A673 (cell line): ENCODE measurements at regions not wholly inside any gene's neighbourhood (a gene's known extent, or its start where the extent isn't known, plus 50 kb on each side); places are given as distances from the start of the nearest gene placed in this dataset.

Experiments used
- BruUV-seq: library from RNA; stranded (reverse); fragments of 400-500 nt; replicated peaks from 2 replicates; lab custom pipeline; 2021; lab: Mats Ljungman, UMichigan
- CTCF ChIA-PET: fragments of 300-600 bp; sonication (Branson Sonifier 250); formaldehyde crosslinking; loops from one replicate; lab custom pipeline; 2022; ENCODE audit warnings: antibody characterized with exemption; lab: Charles Lee
- POLR2A ChIA-PET: fragments of 300-600 bp; sonication (Branson Sonifier 250); formaldehyde crosslinking; loops from one replicate; lab custom pipeline; 2022; ENCODE audit warnings: antibody characterized with exemption; ENCODE audit not compliant: low non-redundant PET; lab: Charles Lee
- DNase-seq: peaks from one replicate; pipeline ENCODE4 v3.0.0-alpha.2; 2015; ENCODE audit warnings: low spot score
- H3K27ac ChIP-seq: fragments of 200-600 bp; sonication (generic); 2 replicates; pipeline ENCODE4 v1.5.1; 2016; ENCODE audit warnings: mixed run types, low read depth, mild to moderate bottlenecking, mixed read lengths, antibody characterized with exemption, low read length; ENCODE audit not compliant: poor library complexity, severe bottlenecking
- H3K27me3 ChIP-seq: fragments of 200-600 bp; sonication (generic); replicated peaks from 2 replicates; pipeline ENCODE4 v1.6.1; 2017; ENCODE audit warnings: mixed run types, low read depth, mild to moderate bottlenecking, mixed read lengths, antibody characterized with exemption, low read length; ENCODE audit not compliant: insufficient read depth, poor library complexity
- H3K36me3 ChIP-seq: fragments of 200-600 bp; sonication (generic); 2 replicates; pipeline ENCODE4 v1.6.1; 2016; ENCODE audit warnings: mixed run types, mild to moderate bottlenecking, mixed read lengths, antibody characterized with exemption, low read length; ENCODE audit not compliant: insufficient read depth, poor library complexity, severe bottlenecking
- H3K4me1 ChIP-seq: fragments of 200-600 bp; sonication (generic); 2 replicates; pipeline ENCODE4 v1.6.1; 2017; ENCODE audit warnings: mixed run types, mild to moderate bottlenecking, mixed read lengths, antibody characterized with exemption, low read length; ENCODE audit not compliant: insufficient read depth, poor library complexity, severe bottlenecking
- H3K4me3 ChIP-seq: fragments of 200-600 bp; sonication (generic); 2 replicates; pipeline ENCODE4 v1.5.1; 2016; ENCODE audit warnings: low read depth, mixed run types, mild to moderate bottlenecking, mixed read lengths, low read length; ENCODE audit not compliant: poor library complexity, severe bottlenecking
- H3K9me3 ChIP-seq: fragments of 200-600 bp; sonication (generic); 2 replicates; pipeline ENCODE4 v1.6.1; 2016; ENCODE audit warnings: mixed run types, low read depth, mild to moderate bottlenecking, mixed read lengths, antibody characterized with exemption, low read length; ENCODE audit not compliant: poor library complexity, severe bottlenecking
- EZH2 ChIP-seq: fragments of 200-600 bp; sonication (generic); IDR thresholded peaks from 2 replicates; pipeline ENCODE4 v1.6.1; 2017; ENCODE audit warnings: borderline replicate concordance, low read depth, mild to moderate bottlenecking, mixed read lengths, antibody characterized with exemption, low read length; ENCODE audit not compliant: poor library complexity, severe bottlenecking
- intact Hi-C: fragments of 100-400 bp; cut with micrococcal nuclease; formaldehyde crosslinking; loops from one replicate; pipeline ENCODE4 v1.10.0; 2022; ENCODE audit not compliant: unreplicated experiment
- TF ChIP-seq, protein P1 (sequence below): fragments of 300-800, 200-600 bp; sonication (generic); conservative IDR thresholded peaks from 2 replicates; pipeline ENCODE4 v1.5.1; 2017; ENCODE audit warnings: low read depth, mild to moderate bottlenecking, antibody characterized with exemption, low read length, moderate library complexity, mixed read lengths

DNA sequence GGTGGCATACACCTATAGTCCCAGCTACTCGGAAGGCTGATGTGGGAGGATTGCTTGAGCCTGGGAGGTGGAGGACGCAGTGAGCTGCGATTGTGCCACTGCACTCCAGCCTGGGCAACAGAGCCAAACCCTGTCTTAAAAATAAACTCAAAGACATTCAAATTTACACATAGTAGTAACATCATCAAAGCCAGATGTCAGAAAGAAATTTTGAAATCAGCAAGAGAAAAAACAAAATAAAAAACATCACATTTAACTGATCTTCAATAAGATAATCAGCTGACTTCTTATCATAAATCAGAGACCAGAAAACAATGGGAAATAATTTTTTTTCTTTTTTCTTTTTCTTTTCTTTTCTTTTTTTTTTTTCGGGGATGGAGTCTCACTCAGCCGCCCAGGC lies 78.9 kb upstream of the ZCCHC13 start:
- H3K36me3 ChIP-seq, result peaks cover 15% of the 10 kb centered on the region
- peaks cover 17% of the 10 kb centered on the region for H3K9me3 ChIP-seq
- CTCF ChIA-PET, result no interaction called here
- BruUV-seq, result no TSS peak
- no peaks in the 10 kb centered on the region for H3K27me3 ChIP-seq
- POLR2A ChIA-PET, result no interaction called here
- H3K4me1 ChIP-seq, result no peaks in the 10 kb centered on the region
- TF ChIP-seq EZH2, result no peak
- TF ChIP-seq, protein P1, sequence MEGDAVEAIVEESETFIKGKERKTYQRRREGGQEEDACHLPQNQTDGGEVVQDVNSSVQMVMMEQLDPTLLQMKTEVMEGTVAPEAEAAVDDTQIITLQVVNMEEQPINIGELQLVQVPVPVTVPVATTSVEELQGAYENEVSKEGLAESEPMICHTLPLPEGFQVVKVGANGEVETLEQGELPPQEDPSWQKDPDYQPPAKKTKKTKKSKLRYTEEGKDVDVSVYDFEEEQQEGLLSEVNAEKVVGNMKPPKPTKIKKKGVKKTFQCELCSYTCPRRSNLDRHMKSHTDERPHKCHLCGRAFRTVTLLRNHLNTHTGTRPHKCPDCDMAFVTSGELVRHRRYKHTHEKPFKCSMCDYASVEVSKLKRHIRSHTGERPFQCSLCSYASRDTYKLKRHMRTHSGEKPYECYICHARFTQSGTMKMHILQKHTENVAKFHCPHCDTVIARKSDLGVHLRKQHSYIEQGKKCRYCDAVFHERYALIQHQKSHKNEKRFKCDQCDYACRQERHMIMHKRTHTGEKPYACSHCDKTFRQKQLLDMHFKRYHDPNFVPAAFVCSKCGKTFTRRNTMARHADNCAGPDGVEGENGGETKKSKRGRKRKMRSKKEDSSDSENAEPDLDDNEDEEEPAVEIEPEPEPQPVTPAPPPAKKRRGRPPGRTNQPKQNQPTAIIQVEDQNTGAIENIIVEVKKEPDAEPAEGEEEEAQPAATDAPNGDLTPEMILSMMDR, result no peak
- no peak overlapping the region for H3K4me3 ChIP-seq
- intact Hi-C loops, result no loop called here
- no peak for DNase-seq
- no peak overlapping the region for H3K27ac ChIP-seq

- intact Hi-C loops, result no loop called here
- BruUV-seq, result no TSS peak
- H3K36me3 ChIP-seq, result peaks cover 6% of the 10 kb centered on the region
- ChIA-PET POLR2A (no interaction called here), CTCF (no interaction called here)
- no peak overlapping the region for H3K4me3 ChIP-seq
- no peaks in the 10 kb centered on the region for H3K27me3 ChIP-seq
- TF ChIP-seq EZH2, result no peak
- TF ChIP-seq, protein P1, result no peak
- no peaks in the 10 kb centered on the region for H3K4me1 ChIP-seq
- H3K9me3 ChIP-seq, result peaks cover 4% of the 10 kb centered on the region
- H3K27ac ChIP-seq, result no peak overlapping the region
- no peak for DNase-seq
These were observed 83.7 kb upstream of the ZCCHC13 start for GRCh38 chrX:74220277-74220676.

GRCh38 chrX:74218895-74219294 lies 85.1 kb upstream of the ZCCHC13 start:
- Histone ChIP-seq H3K9me3 (no peaks in the 10 kb centered on the region), H3K4me1 (no peaks in the 10 kb centered on the region), H3K4me3 (no peak overlapping the region), H3K36me3 (peaks cover 5% of the 10 kb centered on the region), H3K27ac (no peak overlapping the region), H3K27me3 (no peaks in the 10 kb centered on the region)
- BruUV-seq, result no TSS peak
- TF ChIP-seq EZH2, result no peak
- no peak for DNase-seq
- ChIA-PET POLR2A (no interaction called here), CTCF (no interaction called here)
- intact Hi-C loops, result no loop called here

DNA sequence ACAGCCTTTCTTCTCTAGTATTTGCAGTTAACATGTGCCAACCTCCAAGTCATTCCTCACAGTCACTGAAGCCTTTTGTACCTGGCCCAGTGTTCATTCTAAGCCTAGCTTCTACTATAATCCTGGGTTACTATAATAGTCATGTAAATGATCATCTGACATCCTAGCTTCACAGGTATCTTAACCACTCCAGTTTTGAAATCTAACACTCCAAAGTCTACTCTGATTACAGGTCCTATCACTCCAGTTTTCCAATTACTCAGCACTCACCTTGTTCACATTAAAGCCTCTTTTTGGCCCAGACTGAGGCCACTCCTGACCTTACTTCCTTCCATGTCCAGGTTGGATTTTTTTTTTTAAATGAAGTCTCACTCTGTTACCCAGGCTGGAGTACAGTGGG lies 87.6 kb upstream of the ZCCHC13 start:
- CTCF ChIA-PET, result no interaction called here

More for the DNA sequence above, 87.6 kb upstream of the ZCCHC13 start:
- no peak for DNase-seq
- Histone ChIP-seq H3K4me3 (no peak overlapping the region), H3K9me3 (no peaks in the 10 kb centered on the region), H3K4me1 (no peaks in the 10 kb centered on the region), H3K36me3 (peaks cover 5% of the 10 kb centered on the region), H3K27ac (no peak overlapping the region), H3K27me3 (no peaks in the 10 kb centered on the region)
- no TSS peak for BruUV-seq
- TF ChIP-seq, protein P1, result no peak
- TF ChIP-seq EZH2, result no peak
- intact Hi-C loops, result no loop called here
- POLR2A ChIA-PET, result no interaction called here
